ENCODE measurements at regions not wholly inside any gene's neighbourhood (a gene's known extent, or its start where the extent isn't known, plus 50 kb on each side); places are given as distances from the start of the nearest gene placed in this dataset.

DNA sequence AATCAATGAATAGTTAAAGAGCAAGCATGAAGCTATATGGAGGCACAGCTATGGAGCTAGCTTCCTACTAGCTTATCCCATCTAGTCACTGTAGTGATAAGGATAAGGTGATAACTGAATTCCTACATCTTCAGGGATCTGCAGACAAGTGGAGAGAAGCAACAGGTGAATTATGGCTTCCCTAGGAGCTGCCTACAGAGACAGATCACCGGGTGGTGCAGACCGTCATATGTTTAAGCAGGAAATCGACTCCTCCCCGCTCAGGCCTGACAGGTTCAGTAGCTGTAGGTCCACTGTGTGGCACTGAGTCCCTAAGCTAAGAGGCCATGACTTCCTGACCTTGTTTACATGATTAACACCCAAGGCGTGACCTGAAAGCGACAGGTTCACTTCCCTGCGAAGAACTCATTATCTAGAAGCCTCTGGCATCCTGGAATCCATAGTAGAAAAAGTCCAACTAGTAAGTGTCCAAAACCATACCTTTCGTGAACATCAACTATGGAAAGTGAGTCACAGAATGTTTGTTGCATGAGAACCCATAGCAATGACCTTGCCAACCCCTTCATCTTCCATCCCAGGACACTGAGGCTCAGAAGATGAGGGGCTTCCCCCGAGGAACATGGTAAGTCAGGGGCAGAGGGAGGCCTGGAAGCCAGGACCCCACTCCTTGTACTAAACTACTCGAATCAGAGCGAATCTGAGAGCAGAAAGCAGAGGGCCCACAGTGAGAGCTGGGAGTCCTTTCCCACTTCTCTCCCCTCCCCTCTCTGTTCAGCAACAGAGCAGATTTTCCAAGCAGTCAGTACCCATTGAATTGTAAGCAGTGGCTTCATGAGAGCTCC is 75.4 kb upstream of the CCND2 start:
- Histone ChIP-seq H3K36me3 (no peaks in the 10 kb centered on the region), H3K27me3 (no peaks in the 10 kb centered on the region), H3K27ac (no peak overlapping the region), H3K4me3 (no peak overlapping the region), H3K4me1 (no peaks in the 10 kb centered on the region), H3K9me3 (no peaks in the 10 kb centered on the region)
- DNase-seq (ENCODE audit: low spot score): no peak
- TF ChIP-seq CTCF (IDR thresholded peaks at IDR 0.05): no peak

- H3K27me3 ChIP-seq: no peaks in the 10 kb centered on the region
- H3K27ac ChIP-seq: no peak overlapping the region
- H3K9me3 ChIP-seq: no peaks in the 10 kb centered on the region
- no peak overlapping the region for H3K4me3 ChIP-seq
- no peak for TF ChIP-seq CTCF (IDR thresholded peaks at IDR 0.05)
- H3K36me3 ChIP-seq: no peaks in the 10 kb centered on the region
- no peaks in the 10 kb centered on the region for H3K4me1 ChIP-seq
- DNase-seq (ENCODE audit: low spot score): no peak
Measured at GRCh38 chr12:4196805-4197420, 76.6 kb upstream of the CCND2 start.

- Histone ChIP-seq H3K4me3 (no peak overlapping the region), H3K27me3 (no peaks in the 10 kb centered on the region), H3K4me1 (no peaks in the 10 kb centered on the region), H3K27ac (no peak overlapping the region), H3K36me3 (no peaks in the 10 kb centered on the region), H3K9me3 (no peaks in the 10 kb centered on the region)
- TF ChIP-seq CTCF (IDR thresholded peaks at IDR 0.05): no peak
- no peak for DNase-seq (ENCODE audit: low spot score)
Measured at GRCh38 chr12:4194668-4195067, 78.9 kb upstream of the CCND2 start.

DNA sequence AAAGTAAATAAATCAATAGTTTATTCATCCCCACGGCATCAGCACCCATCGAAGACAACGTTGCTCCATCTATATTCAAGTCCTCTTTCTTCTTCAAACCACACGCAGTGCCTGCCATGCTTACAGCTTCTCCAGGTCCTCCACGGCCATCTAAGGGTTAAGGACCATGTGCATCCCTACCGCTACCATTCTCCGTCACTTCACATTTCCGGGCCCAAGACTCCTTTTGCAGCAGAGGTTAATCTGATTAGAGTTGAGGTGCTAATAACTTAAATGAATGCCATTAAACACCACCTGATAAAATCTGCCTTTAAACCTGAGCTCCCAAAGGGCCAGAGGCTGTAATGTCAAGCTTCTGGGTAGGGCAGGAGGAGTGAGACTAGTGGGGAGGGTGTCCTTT is 79.7 kb upstream of the CCND2 start:
- DNase-seq (ENCODE audit: low spot score): no peak
- H3K27ac ChIP-seq: no peak overlapping the region
- H3K27me3 ChIP-seq: no peaks in the 10 kb centered on the region
- no peak overlapping the region for H3K4me3 ChIP-seq
- no peaks in the 10 kb centered on the region for H3K4me1 ChIP-seq
- H3K36me3 ChIP-seq: no peaks in the 10 kb centered on the region
- H3K9me3 ChIP-seq: no peaks in the 10 kb centered on the region
- no peak for TF ChIP-seq CTCF (IDR thresholded peaks at IDR 0.05)

- Histone ChIP-seq H3K36me3 (no peaks in the 10 kb centered on the region), H3K27me3 (no peaks in the 10 kb centered on the region), H3K27ac (no peak overlapping the region), H3K4me1 (no peaks in the 10 kb centered on the region), H3K9me3 (no peaks in the 10 kb centered on the region), H3K4me3 (no peak overlapping the region)
- no peak for DNase-seq (ENCODE audit: low spot score)
- TF ChIP-seq CTCF (IDR thresholded peaks at IDR 0.05): no peak
Measured at GRCh38 chr12:4191642-4192041, 81.9 kb upstream of the CCND2 start.
